CMK (cell line): ENCODE measurements at regions not wholly inside any gene's neighbourhood (a gene's known extent, or its start where the extent isn't known, plus 50 kb on each side); places are given as distances from the start of the nearest gene placed in this dataset.
"Not testable (repeated sequence)": the region's sequence is repeated elsewhere in the genome, so short reads cannot be mapped to it uniquely, and the experiment has no call there.

Experiments
- DNase-seq: peaks from one replicate; pipeline ENCODE4 v3.0.0-alpha.2; 2010; ENCODE audit warnings: low read depth

DNA sequence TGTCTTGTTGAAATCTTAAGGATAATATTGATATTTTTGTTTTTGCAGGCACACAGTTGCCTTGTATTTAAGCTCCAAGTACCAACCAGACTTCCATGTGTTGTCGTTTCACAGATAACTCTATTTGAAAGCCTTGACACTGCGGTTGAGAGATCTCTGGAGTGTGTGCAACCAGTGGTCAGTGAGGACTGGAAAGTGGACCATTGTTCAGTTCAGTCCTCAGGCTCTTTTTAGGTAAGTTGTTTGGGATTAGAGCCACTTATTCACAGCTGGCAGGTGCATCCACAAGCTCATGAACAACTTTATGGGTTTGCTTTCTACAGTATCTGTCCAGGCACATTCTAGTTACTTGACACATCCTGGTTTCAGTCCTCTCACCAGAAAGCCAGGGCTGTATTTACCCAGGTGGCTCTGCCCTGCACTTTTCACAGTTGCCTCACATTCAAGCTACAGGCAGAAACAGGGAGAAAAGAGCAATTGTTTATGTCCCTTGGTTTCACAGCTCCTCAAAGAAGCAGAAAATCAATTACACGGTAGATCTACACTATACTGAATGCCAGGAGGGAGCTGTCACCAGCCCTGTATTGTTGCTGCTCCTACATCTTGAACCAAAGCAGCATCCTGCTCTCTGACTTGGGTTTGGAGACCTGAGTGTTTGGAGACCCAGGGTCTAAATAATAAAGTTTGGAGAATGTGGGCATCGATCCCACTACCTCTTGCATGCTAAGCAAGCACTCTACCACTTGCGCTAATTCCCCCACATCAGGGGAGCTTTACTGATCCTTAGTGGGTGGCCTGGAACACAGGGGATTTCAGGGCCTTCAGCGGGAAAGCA is 543.3 kb downstream of the PRIM2 start:
- not testable (repeated sequence) for DNase-seq

DNA sequence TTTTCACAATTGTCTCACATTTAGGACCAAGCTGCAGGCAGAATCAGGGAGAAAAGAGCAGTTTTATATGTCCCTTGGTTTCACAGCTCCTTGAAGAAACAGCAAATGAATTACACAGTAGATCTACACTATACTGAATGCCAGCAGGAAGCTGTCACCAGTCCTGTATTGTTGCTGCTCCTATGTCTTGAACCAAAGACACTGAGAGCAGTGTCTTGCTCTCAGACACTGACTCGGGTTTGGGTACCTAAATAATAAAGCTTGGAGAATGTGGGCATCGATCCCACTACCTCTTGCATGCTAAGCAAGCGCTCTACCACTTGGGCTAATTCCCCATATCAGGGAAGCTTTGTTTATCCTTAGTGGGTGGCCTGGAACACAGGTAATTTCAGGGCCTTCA is 552.7 kb downstream of the PRIM2 start:
- not testable (repeated sequence) for DNase-seq

DNA sequence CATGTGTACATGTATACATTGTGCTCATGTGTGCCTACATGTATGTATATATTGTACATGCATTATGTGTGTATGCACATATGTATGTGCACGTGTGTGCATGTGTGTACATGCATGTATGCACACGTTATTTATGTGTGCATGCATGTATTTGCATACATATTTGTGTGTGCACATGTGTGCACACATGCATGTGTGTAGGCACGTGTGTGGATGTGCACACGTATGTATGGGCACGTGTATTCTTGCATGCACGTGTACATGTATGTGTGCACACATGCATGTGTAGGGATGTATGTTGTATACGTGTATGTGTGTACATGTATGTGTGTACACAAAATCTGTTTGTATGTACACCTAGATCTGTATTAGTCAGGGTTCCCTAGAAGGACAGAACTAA is 556.0 kb downstream of the PRIM2 start:
- DNase-seq: not testable (repeated sequence)

DNA sequence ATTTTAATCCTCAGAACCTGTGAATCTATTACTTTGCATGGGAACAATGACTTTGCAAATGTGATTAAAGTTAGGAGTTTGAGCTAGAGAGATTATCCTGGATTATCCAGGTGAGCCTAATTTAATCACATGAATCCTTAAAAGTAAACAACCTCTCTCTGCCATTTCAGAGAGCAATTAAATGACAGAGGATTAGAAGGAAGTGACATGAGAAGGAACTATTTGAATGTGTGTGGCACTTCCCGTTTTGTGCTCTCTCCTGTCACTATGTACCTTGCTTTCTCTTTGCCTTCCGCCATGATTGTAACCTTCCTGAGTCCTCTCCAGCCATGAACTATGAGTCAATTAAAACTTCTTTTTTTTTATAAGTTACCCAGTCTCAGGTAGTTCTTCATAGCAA is 559.2 kb downstream of the PRIM2 start:
- DNase-seq: not testable (repeated sequence)

DNA sequence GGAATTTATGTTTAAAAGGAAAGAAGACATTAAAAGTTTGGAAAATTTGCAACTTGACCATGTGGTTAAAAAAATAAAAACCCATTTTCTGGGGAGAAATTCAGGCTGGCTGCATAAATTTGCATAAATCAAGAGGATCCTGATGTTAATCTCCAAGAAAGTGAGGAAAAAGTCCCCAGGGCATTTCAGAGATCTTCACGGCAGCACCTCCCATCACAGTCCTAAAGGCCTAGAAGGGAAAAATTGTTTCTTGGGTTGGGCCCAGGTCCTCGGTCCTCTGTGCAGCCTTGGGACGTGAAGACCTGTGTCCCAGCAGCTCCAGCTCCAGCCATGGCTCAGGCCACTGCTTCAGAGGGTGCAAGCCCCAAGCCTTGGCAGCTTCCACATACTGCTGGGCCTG is 560.3 kb downstream of the PRIM2 start:
- not testable (repeated sequence) for DNase-seq

DNA sequence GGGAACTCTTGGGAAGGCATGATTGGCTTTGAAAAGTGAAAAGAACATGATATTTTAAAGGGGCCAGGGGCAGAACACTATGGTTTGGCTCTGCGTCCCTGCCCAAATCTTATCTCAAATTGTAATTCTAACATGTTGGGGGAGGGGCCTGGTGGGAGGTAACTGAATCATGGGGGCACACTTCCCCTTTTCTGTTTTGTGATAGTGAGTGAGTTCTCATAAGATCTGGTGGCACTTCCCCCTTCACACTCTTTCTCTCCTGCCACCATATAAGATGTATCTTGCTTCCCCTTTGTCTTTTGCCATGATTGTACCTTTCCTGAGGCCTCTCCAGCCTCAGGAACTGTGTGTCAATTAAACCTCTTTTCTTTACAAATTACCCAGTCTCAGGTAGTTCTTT is 561.4 kb downstream of the PRIM2 start:
- DNase-seq: peak; percentile 11

DNA sequence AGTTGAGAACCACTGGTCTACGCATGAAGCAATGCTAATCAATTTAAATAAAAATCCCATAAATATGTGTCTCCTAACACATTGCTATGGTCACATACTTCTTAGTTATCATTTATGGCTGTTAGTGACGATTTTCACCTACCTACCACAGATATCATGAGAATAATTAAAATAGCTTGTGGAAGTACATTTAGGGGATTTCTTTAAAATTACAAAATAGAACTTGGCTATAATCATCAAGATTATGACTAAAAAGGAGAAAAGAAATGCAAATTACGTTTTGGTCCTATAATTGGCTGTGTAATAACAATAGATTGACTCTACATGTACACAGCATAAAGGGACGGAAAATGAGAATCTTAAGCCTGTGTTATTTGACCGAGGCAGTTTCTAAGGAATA is 581.4 kb downstream of the PRIM2 start:
- not testable (repeated sequence) for DNase-seq

DNA sequence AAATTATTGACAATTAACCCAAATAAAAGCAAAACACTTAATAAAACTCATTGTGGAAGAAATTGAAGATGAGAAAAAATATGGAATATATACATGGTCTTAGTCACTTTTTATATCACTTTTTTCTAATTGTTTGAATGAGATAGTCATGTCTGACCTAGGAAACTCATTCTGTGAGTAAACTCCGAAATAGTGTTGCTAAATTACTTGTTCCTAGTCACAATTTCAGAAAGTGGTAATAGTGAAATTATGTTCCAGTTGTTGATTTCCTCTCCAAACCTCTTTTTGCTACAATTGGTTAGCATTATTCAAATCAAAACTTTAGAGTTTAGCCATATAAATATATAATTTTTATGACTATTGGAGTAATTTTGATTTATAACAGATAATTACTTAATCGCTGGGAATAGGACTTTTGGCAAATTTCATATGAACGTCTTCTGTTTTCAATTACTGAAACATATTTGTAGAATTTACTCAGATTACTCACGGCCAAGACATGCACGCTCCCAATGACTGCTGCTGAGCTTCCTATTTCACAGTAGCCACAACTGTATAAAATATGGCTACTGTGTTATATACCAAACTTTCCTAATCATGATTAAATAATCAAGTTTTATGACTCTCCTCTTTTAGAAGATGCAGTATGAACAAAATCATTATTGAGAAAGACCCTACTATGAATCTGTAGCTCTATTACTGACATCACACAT is 583.4 kb downstream of the PRIM2 start:
- not testable (repeated sequence) for DNase-seq

DNA sequence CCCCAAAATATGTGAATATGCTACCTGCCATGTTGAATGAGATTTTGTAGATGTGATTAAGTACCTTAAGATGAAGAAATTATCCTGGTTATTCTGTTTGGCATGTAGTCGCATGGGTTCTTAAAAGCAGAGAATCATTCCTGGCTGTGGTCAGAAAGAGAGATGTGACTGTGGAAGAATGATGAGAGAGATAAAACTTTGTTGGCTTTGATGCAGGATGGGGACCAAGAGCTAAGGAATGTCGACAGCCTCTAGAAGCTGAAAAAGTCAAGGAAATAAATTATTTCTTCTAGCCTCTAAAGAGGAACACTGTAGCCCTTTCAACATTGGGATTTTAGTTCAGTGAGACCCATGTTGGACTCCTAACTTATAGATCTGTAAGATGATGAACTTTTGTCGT is 584.0 kb downstream of the PRIM2 start:
- not testable (repeated sequence) for DNase-seq

DNA sequence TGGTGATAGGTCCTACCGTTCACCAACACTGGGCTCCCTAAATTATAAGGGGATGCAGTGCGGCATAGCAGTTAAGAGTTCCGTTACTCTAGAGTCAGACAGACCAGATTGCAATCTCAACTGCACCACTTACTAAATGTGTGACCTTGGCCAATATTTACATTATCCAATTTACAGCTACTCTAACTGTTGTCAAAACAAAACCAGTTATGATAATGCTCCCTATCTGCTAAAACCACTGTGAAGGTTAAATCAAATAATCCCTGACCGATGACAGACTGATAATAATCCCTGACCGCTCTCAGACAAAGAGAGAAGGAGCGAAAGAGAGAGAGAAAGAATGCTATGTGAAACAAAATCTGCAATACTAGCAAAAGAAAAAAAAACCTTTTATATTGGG is 586.9 kb downstream of the PRIM2 start:
- DNase-seq: not testable (repeated sequence)

DNA sequence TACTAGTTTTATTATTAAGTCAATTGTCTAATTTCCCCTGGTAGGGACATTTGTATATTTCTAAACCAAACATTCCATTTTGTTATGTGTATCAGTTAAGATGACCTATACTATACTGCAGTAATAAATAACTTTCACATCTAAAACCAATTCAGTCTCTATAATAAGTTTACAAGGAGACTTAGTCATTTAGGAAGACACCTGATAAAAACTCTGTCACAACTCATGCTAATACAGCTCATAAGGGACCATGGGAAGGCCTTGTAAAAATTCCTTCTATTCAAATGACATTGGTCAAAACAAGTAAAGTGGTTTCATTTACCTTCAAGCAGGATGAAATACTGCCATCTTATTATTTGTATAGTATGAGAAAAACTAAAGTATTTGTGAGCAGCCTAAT is 597.9 kb downstream of the PRIM2 start:
- DNase-seq: not testable (repeated sequence)

DNA sequence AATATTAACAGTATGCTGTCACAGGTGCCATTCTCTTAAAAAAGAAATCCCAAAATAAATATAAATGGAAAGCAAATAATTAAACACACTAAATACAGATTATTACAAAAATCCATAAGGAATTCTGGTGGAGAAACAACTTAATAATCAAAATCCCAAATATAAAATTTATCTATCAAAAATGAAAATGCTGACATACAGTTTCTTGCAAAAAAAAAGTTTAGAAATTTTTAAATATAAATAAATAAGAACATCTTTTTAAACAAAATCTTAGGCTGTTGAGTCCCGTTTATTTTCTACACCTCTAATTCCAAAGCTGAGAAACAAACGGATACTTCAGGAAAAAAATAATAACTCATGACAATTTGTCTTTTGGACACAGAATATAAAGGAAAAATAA is 625.5 kb downstream of the PRIM2 start:
- DNase-seq: not testable (repeated sequence)

DNA sequence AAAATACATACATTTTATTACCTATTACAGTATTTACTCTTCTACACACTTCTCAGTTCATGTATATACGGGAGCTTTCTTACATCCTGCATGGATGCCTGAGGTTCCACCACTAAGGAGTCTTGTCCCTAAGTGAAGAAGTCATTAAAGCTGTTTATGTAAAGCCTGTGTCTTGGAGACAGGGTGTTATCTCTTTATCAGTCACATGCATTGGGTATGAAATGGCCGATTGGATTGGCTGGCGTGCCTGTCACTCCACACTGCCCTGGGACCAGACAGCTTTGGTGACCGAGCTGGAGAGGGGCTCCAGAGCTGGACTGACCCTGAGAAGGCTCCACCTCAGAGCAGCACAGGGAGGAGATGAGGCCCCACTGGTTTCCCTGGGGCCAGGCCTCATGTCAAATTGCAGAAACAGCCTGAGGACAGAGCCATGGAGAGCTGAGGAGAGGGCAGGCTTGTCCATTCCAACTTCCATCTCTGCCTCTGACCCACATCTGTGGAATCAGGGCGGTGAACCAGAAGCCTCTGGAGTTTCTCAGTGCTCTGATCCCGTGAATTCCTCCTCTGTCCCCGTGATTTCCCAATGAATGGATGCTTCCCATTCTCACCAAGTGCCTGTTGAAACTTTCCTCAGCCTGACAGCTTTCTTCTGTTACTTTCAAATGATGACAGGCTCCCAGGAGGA is 628.8 kb downstream of the PRIM2 start:
- DNase-seq: not testable (repeated sequence)

DNA sequence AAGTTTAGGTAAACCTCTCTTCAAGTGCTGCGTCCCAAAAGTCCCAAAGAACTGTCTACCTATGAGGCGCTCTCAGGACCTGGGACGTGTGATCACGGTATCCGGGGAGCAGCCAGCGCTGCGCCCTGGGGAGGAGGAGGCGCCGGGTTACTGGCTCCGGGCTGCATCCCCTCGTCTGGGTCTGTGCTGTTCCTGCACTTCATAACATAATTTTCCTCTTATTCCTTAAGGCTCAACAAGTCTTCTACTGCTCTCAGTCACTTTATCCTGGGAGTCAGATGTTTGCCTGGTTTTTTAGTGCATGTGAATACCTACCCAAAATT is 629.3 kb downstream of the PRIM2 start:
- DNase-seq: not testable (repeated sequence)

DNA sequence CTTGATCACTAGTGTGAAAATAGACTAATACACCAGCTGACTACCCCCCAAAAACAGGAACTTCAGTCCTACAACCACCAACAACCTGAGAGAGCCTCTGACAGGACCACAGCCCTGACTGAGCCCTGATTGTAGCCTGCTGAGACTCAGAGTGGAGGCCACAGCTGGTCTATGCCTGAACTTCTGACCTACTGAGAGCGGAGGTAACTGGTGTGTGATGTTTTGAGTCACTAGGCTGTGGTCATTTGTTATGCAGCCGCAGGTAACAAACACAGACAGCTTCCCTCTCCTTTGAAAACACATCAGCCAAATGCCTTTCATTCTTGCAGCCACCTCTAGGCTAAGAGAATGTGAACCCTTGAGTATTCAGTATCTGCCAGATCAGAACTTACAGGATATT is 631.1 kb downstream of the PRIM2 start:
- DNase-seq: not testable (repeated sequence)

DNA sequence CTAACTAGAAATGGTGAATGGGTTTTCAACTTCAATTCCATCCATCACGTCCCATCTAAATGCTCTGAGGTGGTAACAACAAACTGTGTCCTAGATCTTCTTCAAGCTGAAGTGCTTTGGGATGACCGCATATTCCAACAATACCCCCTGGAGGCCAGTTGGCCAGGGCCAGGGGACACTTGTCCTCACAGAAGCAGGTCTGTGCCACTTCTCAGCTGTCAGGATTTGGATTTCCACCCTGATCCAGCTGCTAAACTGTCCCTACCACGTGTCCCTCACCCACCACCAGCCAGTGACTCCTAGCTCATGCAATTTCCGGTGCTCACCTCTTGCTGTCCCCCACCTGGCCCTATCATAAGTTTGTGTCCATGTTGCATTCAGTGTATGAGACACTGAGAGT is 633.0 kb downstream of the PRIM2 start:
- DNase-seq: not testable (repeated sequence)

DNA sequence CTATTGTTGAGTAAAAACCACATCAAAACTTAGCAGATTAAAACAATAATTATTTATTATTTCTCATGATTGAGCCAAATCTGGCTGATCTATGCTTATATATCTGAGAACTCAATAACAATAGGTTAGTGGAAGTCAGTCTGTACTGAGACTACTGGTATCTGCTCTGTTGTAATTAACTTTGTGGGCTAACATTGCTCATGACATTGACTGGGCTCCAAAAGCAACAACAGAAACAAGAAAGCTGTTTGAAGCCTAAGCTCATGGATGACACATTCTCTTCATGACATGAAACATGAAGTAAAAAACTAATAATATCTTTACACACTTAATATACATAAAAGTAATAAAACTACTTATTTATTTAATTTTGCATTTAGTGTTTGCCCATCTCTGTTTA is 649.3 kb downstream of the PRIM2 start:
- DNase-seq: not testable (repeated sequence)

DNA sequence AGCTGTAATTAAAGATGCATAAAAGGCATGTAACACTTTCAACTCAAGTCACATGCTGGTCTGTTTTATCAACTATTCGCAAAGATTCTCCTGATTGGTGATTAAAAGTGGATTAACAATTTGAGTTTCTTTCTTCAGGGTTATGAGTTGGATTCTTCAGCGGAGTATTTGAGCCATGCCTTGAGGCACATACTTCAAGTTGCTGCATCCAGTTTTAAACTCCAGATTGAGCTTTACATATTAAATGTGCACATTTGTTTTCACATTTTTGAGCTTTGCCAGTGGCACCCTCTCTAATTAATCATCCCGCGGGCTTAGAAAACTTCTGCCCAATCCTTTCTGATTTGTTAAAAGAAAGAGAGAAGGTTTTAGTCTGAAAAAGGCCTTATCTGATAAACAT is 654.5 kb downstream of the PRIM2 start:
- DNase-seq: not testable (repeated sequence)

DNA sequence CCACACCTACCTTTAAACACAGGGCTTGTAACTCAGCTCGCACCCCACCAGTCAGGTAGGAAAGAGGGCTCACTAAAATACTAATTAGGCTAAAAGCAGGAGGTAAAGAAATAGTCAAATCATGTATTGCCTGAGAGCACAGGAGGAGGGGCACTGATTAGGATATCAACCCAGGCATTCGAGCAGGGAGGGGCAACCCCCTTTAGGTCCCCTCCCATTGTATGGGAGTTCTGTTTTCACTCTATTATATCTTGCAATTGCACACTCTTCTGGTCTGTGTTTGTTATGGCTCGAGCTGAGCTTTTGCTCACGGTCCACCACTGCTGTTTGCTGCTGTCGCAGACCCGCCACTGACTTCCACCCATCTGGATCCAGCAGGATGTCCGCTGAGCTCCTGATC is 657.2 kb downstream of the PRIM2 start:
- DNase-seq: no peak

DNA sequence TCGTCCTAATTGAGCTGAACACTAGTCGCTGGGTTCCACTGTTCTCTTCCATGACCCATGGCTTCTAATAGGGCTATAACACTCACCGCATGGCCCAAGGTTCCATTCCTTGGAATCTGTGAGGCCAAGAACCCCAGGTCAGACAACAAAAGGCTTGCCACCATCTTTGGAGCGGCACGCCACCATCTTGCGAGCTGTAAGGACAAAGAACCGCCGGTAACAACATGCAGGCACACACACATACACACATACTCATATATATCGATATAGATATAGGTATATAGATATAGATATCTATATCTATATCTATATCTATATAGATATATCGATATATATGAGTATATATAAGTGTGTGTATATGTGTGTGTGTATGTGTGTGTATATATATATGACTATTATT is 657.7 kb downstream of the PRIM2 start:
- not testable (repeated sequence) for DNase-seq

DNA sequence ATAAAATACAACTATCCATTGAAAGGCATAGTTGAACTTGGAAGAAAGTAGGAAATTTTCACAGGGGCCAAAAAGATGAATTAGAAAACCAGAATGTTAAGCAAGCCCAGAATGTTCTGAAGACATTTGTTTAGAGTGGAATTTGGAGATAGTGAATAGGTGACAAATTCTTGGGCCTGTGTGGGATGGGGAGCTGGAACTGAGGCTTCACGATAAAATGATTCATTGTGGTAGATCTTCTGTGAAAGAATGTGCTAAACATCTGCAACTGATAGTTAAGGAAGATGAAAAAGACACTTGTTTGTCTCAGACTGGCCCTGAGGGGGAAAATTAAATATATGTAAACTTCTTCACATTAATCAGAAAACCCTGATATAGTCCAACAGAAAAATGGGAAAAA is 658.9 kb downstream of the PRIM2 start:
- DNase-seq: not testable (repeated sequence)

DNA sequence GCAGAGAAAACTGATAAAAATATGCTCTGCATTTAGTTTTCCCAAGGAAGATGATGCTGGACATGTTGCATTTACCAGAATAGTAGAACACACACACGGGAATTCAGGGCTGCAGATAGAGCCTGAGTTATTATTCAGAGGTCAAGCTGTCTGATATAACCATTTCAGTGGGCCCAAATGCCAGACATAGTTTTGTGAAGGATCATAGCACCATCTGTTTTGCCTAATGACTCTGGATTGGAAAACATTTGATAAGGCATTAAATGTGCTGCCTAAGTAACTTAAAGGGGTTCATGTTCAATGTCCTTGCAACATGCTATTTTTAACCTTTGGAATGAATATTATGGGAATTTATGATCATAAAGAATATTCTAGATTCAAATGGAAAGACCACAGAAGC is 666.2 kb downstream of the PRIM2 start:
- DNase-seq: not testable (repeated sequence)

DNA sequence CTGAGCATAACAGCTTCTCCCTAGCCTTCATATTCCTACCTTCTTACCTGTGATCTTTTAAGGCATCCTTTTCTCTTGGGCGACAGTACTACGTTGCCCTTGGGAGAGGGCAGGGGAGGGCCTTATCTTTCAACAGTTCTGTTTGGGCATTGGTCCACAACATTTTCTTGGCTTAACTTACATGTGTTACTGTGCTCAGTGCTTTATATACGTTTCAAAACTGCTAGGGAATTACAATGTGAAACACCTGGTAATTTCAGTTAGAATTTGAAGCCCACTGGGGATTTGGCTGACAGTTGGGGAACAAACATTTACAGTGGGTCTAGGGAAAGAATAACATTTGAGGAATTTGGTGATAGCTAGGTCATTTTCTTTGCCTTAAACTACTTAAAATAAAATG is 667.1 kb downstream of the PRIM2 start:
- not testable (repeated sequence) for DNase-seq
